CD4-positive, CD25-positive, alpha-beta regulatory T cell (primary cell): ENCODE measurements at regions not wholly inside any gene's neighbourhood (a gene's known extent, or its start where the extent isn't known, plus 50 kb on each side); places are given as distances from the start of the nearest gene placed in this dataset.

Experiments
- ATAC-seq, 2 donors: fragments of 150-1000 bp; cut with Tn5 transposase; one replicate each; pipeline ENCODE4 v1.10.0; 2021; ENCODE audit warnings: low read depth in 2 of 2, moderate number of reproducible peaks in 2 of 2, moderate library complexity in 1 of 2
- DNase-seq, 3 donors: peaks; one replicate each; pipeline versions ENCODE4 v3.0.0 to v3.0.0-alpha.2; 2012 to 2022; ENCODE audit warnings: mixed read lengths in 1 of 3
- H3K27ac ChIP-seq: one replicate; pipeline ENCODE4 v1.7.0; 2013; ENCODE audit warnings: mild to moderate bottlenecking, low read length; ENCODE audit not compliant: insufficient read depth, poor library complexity, severe bottlenecking
- H3K27me3 ChIP-seq: one replicate; pipeline ENCODE4 v1.7.0; 2013; ENCODE audit warnings: low read length; ENCODE audit not compliant: control insufficient read depth, insufficient read depth
- H3K36me3 ChIP-seq: one replicate; pipeline ENCODE4 v1.7.0; 2013; ENCODE audit warnings: mild to moderate bottlenecking, low read length, moderate library complexity; ENCODE audit not compliant: control insufficient read depth, insufficient read depth
- H3K4me1 ChIP-seq: 2 replicates; pipeline ENCODE4 v1.7.0; 2013; ENCODE audit warnings: mild to moderate bottlenecking, low read length; ENCODE audit not compliant: insufficient read depth, control insufficient read depth, poor library complexity, severe bottlenecking
- H3K4me3 ChIP-seq: one replicate; pipeline ENCODE4 v1.7.0; 2013; ENCODE audit warnings: low read depth, mild to moderate bottlenecking, low read length, moderate library complexity
- H3K9me3 ChIP-seq, 2 experiments: 1 replicate in 1 of 2; 2 replicates in 1 of 2; pipeline ENCODE4 v1.7.0; 2013; ENCODE audit warnings: low read length in 2 of 2, mild to moderate bottlenecking in 1 of 2, moderate library complexity in 1 of 2; ENCODE audit not compliant: control insufficient read depth in 2 of 2
- H3K27ac Mint-ChIP-seq, 3 donors: one replicate each; pipeline ENCODE4 v1.8.0; 2020 to 2022; ENCODE audit warnings: mild to moderate bottlenecking in 3 of 3, mixed read lengths in 3 of 3, moderate library complexity in 2 of 3
- H3K27me3 Mint-ChIP-seq: one replicate; pipeline ENCODE4 v1.8.0; 2022; ENCODE audit warnings: mild to moderate bottlenecking, mixed read lengths
- H3K36me3 Mint-ChIP-seq: one replicate; pipeline ENCODE4 v1.8.0; 2020; ENCODE audit warnings: mixed read lengths
- H3K4me1 Mint-ChIP-seq, 4 donors: one replicate each; pipeline ENCODE4 v1.8.0; 2020 to 2022; ENCODE audit warnings: mixed read lengths in 4 of 4, mild to moderate bottlenecking in 1 of 4
- H3K4me3 Mint-ChIP-seq, 4 donors: one replicate each; pipeline ENCODE4 v1.8.0; 2020 to 2022; ENCODE audit warnings: mild to moderate bottlenecking in 4 of 4, mixed read lengths in 4 of 4, moderate library complexity in 3 of 4
- H3K9me3 Mint-ChIP-seq, 7 donors: one replicate each; pipeline ENCODE4 v1.8.0; 2020 to 2022; ENCODE audit warnings: mixed read lengths in 7 of 7, mild to moderate bottlenecking in 3 of 7, moderate library complexity in 2 of 7

DNA sequence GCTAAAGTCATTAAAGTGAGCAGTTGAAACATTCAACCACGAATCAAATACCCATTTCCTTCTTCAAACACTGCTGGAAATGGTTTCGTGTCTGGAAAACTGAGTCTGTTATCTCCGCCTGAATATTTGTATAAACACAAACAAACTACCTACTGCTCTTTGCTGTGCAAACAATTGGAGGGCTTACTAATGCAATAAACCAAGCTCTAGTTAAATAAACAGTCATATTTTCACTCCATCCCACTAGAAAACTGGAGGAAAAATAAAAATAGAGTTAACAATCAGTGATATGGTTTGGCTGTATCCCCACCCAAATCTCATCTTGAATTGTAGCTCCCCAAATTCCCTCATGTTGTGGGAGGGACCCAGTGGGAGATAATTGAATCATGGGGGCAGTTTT, 397.6 kb downstream of the RASEF start:
- H3K36me3 Mint-ChIP-seq = no peaks in the 10 kb centered on the region

GRCh38 chr9:82668689-82669199, 394.2 kb downstream of the RASEF start:
- Mint-ChIP-seq H3K4me1 (no peaks in the 10 kb centered on the region), H3K4me3 (no peak overlapping the region), H3K9me3 (peaks cover 0 to 10% (median 3%) of the 10 kb centered on the region in 7 donors), H3K36me3 (no peaks in the 10 kb centered on the region), H3K27me3 (no peaks in the 10 kb centered on the region), H3K27ac (no peak overlapping the region)
- Histone ChIP-seq H3K9me3 (no peaks in the 10 kb centered on the region), H3K4me3 (no peak overlapping the region), H3K27me3 (no peaks in the 10 kb centered on the region), H3K27ac (no peak overlapping the region), H3K36me3 (no peaks in the 10 kb centered on the region), H3K4me1 (no peaks in the 10 kb centered on the region)
- ATAC-seq (no peak), DNase-seq (no peak)

More for the DNA sequence above, 397.6 kb downstream of the RASEF start:
- H3K4me1 Mint-ChIP-seq = no peaks in the 10 kb centered on the region
- no peak for ATAC-seq
- H3K4me3 Mint-ChIP-seq = no peak overlapping the region
- Histone ChIP-seq H3K36me3 (no peaks in the 10 kb centered on the region), H3K4me3 (no peak overlapping the region), H3K4me1 (no peaks in the 10 kb centered on the region), H3K27me3 (no peaks in the 10 kb centered on the region), H3K27ac (no peak overlapping the region), H3K9me3 (no peaks in the 10 kb centered on the region)
- peaks cover 0 to 17% (median 3%) of the 10 kb centered on the region in 7 donors for H3K9me3 Mint-ChIP-seq
- no peaks in the 10 kb centered on the region for H3K27me3 Mint-ChIP-seq
- H3K27ac Mint-ChIP-seq = no peak overlapping the region
- no peak for DNase-seq

GRCh38 chr9:82670000-82670399, 392.9 kb downstream of the RASEF start:
- Histone ChIP-seq H3K9me3 (no peaks in the 10 kb centered on the region), H3K36me3 (no peaks in the 10 kb centered on the region), H3K27ac (no peak overlapping the region), H3K27me3 (no peaks in the 10 kb centered on the region), H3K4me1 (no peaks in the 10 kb centered on the region), H3K4me3 (no peak overlapping the region)
- ATAC-seq = no peak
- no peak for DNase-seq
- Mint-ChIP-seq H3K27me3 (no peaks in the 10 kb centered on the region), H3K27ac (no peak overlapping the region), H3K4me1 (no peaks in the 10 kb centered on the region), H3K9me3 (peaks cover 3 to 7% (median 4%) of the 10 kb centered on the region in 7 donors), H3K36me3 (no peaks in the 10 kb centered on the region), H3K4me3 (no peak overlapping the region)

DNA sequence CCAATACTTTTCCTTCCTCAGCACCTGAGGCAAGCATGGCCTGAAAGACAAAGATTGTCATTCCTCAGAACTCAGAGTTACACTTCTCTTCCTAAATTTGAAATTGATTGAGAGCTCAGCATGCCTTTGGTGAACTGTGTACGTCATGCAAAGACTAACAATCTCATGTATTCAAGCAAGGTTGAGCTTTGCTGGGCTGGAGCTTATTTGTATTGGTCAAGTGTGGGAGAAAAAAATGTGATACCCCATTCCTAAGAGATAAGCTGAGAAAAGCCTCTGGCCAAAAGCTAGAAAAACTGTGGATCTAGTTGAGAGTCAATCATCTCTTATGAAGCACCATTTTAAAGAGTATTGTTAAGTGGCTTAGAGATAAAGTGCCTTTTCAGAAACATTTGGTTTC, 392.2 kb downstream of the RASEF start:
- Mint-ChIP-seq H3K4me3 (no peak overlapping the region), H3K9me3 (peaks cover 3 to 6% (median 5%) of the 10 kb centered on the region in 7 donors), H3K4me1 (no peaks in the 10 kb centered on the region), H3K27ac (no peak overlapping the region), H3K27me3 (no peaks in the 10 kb centered on the region), H3K36me3 (no peaks in the 10 kb centered on the region)
- Histone ChIP-seq H3K27ac (no peak overlapping the region), H3K4me3 (no peak overlapping the region), H3K36me3 (no peaks in the 10 kb centered on the region), H3K9me3 (no peaks in the 10 kb centered on the region), H3K27me3 (no peaks in the 10 kb centered on the region), H3K4me1 (no peaks in the 10 kb centered on the region)
- ATAC-seq (no peak), DNase-seq (no peak)

GRCh38 chr9:82673201-82673600, 389.7 kb downstream of the RASEF start:
- Mint-ChIP-seq H3K9me3 (peaks cover 3 to 6% (median 4%) of the 10 kb centered on the region in 7 donors), H3K4me1 (no peaks in the 10 kb centered on the region), H3K27me3 (no peaks in the 10 kb centered on the region), H3K27ac (no peak overlapping the region), H3K36me3 (no peaks in the 10 kb centered on the region), H3K4me3 (no peak overlapping the region)
- no peaks in the 10 kb centered on the region for H3K9me3 ChIP-seq
- H3K27me3 ChIP-seq = no peaks in the 10 kb centered on the region
- H3K36me3 ChIP-seq = no peaks in the 10 kb centered on the region
- H3K27ac ChIP-seq = no peak overlapping the region
- DNase-seq (no peak), ATAC-seq (no peak)
- no peaks in the 10 kb centered on the region for H3K4me1 ChIP-seq
- H3K4me3 ChIP-seq = no peak overlapping the region

GRCh38 chr9:82673919-82674318, 389.0 kb downstream of the RASEF start:
- Mint-ChIP-seq H3K36me3 (no peaks in the 10 kb centered on the region), H3K27me3 (no peaks in the 10 kb centered on the region), H3K4me3 (no peak overlapping the region), H3K9me3 (peaks cover 3 to 7% (median 4%) of the 10 kb centered on the region in 7 donors), H3K4me1 (no peaks in the 10 kb centered on the region), H3K27ac (no peak overlapping the region)
- Histone ChIP-seq H3K4me3 (no peak overlapping the region), H3K36me3 (no peaks in the 10 kb centered on the region), H3K9me3 (no peaks in the 10 kb centered on the region), H3K27me3 (no peaks in the 10 kb centered on the region), H3K4me1 (no peaks in the 10 kb centered on the region), H3K27ac (no peak overlapping the region)
- DNase-seq = no peak
- ATAC-seq = no peak

DNA sequence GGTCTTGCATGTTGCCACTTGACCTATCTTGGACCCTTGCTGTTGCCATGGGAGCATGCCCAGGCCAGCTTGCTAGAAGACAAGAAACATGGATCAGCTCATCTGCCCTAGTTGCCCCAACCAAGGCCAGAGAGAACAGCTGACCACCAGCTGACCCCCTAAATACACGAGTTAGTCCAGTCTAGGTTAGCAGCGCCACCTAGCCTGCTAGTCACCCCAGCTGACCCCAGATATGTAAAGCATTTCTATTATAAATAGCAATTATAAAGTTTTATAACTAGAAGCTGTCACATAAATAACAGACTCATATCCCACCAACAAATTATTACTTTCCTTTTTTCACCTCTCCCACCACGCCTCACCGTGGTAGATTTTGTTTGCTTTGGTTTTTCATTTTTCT, 387.8 kb downstream of the RASEF start:
- Histone ChIP-seq H3K27ac (no peak overlapping the region), H3K4me1 (no peaks in the 10 kb centered on the region), H3K27me3 (no peaks in the 10 kb centered on the region), H3K9me3 (no peaks in the 10 kb centered on the region), H3K36me3 (no peaks in the 10 kb centered on the region), H3K4me3 (no peak overlapping the region)
- no peak for DNase-seq
- Mint-ChIP-seq H3K4me3 (no peak overlapping the region), H3K27me3 (no peaks in the 10 kb centered on the region), H3K27ac (no peak overlapping the region), H3K4me1 (no peaks in the 10 kb centered on the region), H3K36me3 (no peaks in the 10 kb centered on the region), H3K9me3 (peaks cover 2 to 11% (median 4%) of the 10 kb centered on the region in 7 donors)
- ATAC-seq = no peak

DNA sequence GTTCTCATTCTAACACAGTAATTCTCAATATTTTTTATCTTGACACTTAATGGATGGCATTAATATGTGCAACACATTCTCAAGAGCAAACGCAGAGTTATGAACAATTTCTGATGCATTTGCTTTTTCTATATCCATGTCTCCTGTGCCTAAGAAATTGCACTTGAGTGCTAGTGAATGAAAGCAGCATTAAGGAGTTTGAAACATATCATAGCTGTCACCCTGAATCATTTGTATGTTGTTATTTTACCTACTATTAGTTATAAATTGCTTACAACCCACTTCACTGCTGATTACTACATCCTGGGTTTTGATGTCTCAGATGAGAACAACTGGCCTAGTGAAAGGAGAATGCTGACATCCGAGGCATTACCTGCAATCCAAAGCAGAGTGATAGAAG, 387.3 kb downstream of the RASEF start:
- H3K27ac Mint-ChIP-seq = no peak overlapping the region
- ATAC-seq = no peak
- no peaks in the 10 kb centered on the region for H3K4me1 Mint-ChIP-seq

More for the DNA sequence above, 387.3 kb downstream of the RASEF start:
- Mint-ChIP-seq H3K27me3 (no peaks in the 10 kb centered on the region), H3K4me3 (no peak overlapping the region), H3K9me3 (peaks cover 0 to 11% (median 3%) of the 10 kb centered on the region in 7 donors), H3K36me3 (no peaks in the 10 kb centered on the region)
- no peaks in the 10 kb centered on the region for H3K4me1 ChIP-seq
- no peak overlapping the region for H3K4me3 ChIP-seq
- H3K36me3 ChIP-seq = no peaks in the 10 kb centered on the region
- H3K27me3 ChIP-seq = no peaks in the 10 kb centered on the region
- DNase-seq = no peak
- H3K9me3 ChIP-seq = no peaks in the 10 kb centered on the region
- no peak overlapping the region for H3K27ac ChIP-seq
